ENCODE measurements at regions not wholly inside any gene's neighbourhood (a gene's known extent, or its start where the extent isn't known, plus 50 kb on each side); places are given as distances from the start of the nearest gene placed in this dataset.

DNA sequence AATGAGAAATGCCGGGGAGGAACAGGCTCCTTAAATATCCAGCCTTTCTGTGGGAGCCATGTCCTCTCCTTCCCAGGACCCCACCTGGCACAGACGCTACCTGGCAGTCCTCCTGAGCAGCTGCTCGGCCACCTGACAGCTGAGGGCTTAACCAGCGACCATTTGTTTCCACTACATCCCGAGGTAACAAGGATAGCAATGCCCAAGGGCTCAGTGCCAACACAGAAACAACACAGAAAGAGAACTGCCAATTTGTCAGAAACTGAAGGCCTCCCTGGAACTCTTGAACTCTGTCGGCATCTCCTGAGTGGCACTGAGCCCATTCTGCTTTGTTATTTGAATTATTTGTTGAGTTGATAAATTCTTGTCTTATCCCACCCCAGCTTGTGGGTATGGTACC lies 122.2 kb upstream of the ARHGAP28 start:
- Histone ChIP-seq H3F3A (ENCODE audit: insufficient read depth, low read length) (no peaks in the 10 kb centered on the region), H3K9me3 (ENCODE audit: low read length) (no peaks in the 10 kb centered on the region), H3K4me3 (ENCODE audit: low read depth, low read length, poor library complexity, severe bottlenecking) (no peak overlapping the region), H3K27me3 (ENCODE audit: insufficient read depth, low read length) (no peaks in the 10 kb centered on the region), H3K27ac (ENCODE audit: low read depth, low read length, poor library complexity, severe bottlenecking) (no peak overlapping the region), H4K20me1 (ENCODE audit: insufficient read depth, low read length) (no peaks in the 10 kb centered on the region), H3K4me1 (ENCODE audit: insufficient read depth, low read length, severe bottlenecking) (no peaks in the 10 kb centered on the region), H3K79me2 (ENCODE audit: insufficient read depth, low read length) (no peaks in the 10 kb centered on the region), H3K36me3 (ENCODE audit: insufficient read depth, low read length) (no peaks in the 10 kb centered on the region), H3K4me2 (ENCODE audit: low read length) (no peak overlapping the region), H3K9ac (ENCODE audit: low read length) (no peak overlapping the region), H3K9me2 (ENCODE audit: low read depth, low read length) (no peaks in the 10 kb centered on the region), H2AFZ (ENCODE audit: low read length) (no peak overlapping the region)
- no peak for TF ChIP-seq EZH2 (IDR thresholded peaks at IDR 0.05; ENCODE audit: borderline replicate concordance, low read length)
- TF ChIP-seq, protein P1, sequence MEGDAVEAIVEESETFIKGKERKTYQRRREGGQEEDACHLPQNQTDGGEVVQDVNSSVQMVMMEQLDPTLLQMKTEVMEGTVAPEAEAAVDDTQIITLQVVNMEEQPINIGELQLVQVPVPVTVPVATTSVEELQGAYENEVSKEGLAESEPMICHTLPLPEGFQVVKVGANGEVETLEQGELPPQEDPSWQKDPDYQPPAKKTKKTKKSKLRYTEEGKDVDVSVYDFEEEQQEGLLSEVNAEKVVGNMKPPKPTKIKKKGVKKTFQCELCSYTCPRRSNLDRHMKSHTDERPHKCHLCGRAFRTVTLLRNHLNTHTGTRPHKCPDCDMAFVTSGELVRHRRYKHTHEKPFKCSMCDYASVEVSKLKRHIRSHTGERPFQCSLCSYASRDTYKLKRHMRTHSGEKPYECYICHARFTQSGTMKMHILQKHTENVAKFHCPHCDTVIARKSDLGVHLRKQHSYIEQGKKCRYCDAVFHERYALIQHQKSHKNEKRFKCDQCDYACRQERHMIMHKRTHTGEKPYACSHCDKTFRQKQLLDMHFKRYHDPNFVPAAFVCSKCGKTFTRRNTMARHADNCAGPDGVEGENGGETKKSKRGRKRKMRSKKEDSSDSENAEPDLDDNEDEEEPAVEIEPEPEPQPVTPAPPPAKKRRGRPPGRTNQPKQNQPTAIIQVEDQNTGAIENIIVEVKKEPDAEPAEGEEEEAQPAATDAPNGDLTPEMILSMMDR (IDR thresholded peaks at IDR 0.05; ENCODE audit: low read length): no peak

DNA sequence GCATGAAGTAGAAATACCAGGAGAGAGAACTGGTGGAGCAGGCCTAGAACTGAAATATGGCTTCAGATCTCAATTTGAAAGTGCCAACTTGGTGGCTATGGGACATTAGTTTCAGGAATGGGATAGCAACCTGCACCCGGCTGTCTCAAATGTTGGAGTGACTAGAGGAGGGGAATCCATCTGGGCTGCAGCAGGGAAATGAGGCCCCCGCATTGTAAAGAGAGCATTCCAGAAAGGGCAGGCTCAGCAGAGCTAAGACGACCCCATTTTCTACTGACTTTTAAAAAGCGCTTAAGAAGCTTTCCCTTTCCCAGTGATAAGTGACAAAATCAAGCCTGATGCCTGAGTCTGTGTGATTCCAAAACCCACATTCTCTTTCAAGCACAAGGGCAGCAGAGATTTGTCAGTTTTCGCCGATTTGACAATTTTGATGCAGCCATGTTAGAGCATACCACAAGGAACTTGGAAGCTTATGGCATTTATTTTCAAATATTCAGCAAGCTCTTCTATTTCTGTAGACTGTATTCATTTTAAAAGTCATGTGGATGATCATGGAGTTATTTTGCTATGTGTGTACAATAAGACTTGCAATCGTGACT lies 119.8 kb upstream of the ARHGAP28 start:
- no peaks in the 10 kb centered on the region for H3K9me2 ChIP-seq (ENCODE audit: low read depth, low read length)
- H3K4me3 ChIP-seq (ENCODE audit: low read depth, low read length, poor library complexity, severe bottlenecking): no peak overlapping the region
- no peaks in the 10 kb centered on the region for H4K20me1 ChIP-seq (ENCODE audit: insufficient read depth, low read length)
- no peak overlapping the region for H2AFZ ChIP-seq (ENCODE audit: low read length)
- H3F3A ChIP-seq (ENCODE audit: insufficient read depth, low read length): no peaks in the 10 kb centered on the region
- no peak overlapping the region for H3K9ac ChIP-seq (ENCODE audit: low read length)
- H3K36me3 ChIP-seq (ENCODE audit: insufficient read depth, low read length): no peaks in the 10 kb centered on the region
- H3K27me3 ChIP-seq (ENCODE audit: insufficient read depth, low read length): no peaks in the 10 kb centered on the region
- H3K27ac ChIP-seq (ENCODE audit: low read depth, low read length, poor library complexity, severe bottlenecking): no peak overlapping the region
- no peaks in the 10 kb centered on the region for H3K9me3 ChIP-seq (ENCODE audit: low read length)
- no peaks in the 10 kb centered on the region for H3K79me2 ChIP-seq (ENCODE audit: insufficient read depth, low read length)
- H3K4me1 ChIP-seq (ENCODE audit: insufficient read depth, low read length, severe bottlenecking): no peaks in the 10 kb centered on the region
- TF ChIP-seq, protein P1 (IDR thresholded peaks at IDR 0.05; ENCODE audit: low read length): no peak
- H3K4me2 ChIP-seq (ENCODE audit: low read length): no peak overlapping the region

DNA sequence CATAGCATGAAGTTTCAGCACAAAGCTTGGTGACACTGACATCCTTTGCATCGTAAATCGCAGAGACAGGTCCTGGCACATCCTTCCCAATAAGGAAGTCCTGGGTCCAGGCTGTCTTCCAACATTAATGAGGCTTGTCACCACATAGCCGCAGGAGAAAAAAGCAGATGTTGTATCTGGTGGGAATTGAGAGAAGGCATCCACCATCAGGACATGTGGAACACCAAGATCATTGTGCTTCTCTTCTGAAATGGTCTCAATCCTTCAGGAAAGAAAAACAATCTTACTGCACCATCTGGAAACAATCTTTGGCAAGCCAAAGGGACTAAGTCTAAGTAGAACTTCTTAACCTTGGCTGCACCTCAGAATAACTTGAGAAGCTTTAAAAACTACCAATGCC lies 119.0 kb upstream of the ARHGAP28 start:
- no peaks in the 10 kb centered on the region for H3K9me3 ChIP-seq (ENCODE audit: low read length)
- no peak overlapping the region for H2AFZ ChIP-seq (ENCODE audit: low read length)

More for the DNA sequence above, 119.0 kb upstream of the ARHGAP28 start:
- Histone ChIP-seq H3K4me3 (ENCODE audit: low read depth, low read length, poor library complexity, severe bottlenecking) (no peak overlapping the region), H3K27ac (ENCODE audit: low read depth, low read length, poor library complexity, severe bottlenecking) (no peak overlapping the region), H3K27me3 (ENCODE audit: insufficient read depth, low read length) (no peaks in the 10 kb centered on the region), H3K9ac (ENCODE audit: low read length) (no peak overlapping the region), H3K36me3 (ENCODE audit: insufficient read depth, low read length) (no peaks in the 10 kb centered on the region), H3F3A (ENCODE audit: insufficient read depth, low read length) (no peaks in the 10 kb centered on the region), H3K4me2 (ENCODE audit: low read length) (no peak overlapping the region), H4K20me1 (ENCODE audit: insufficient read depth, low read length) (no peaks in the 10 kb centered on the region), H3K79me2 (ENCODE audit: insufficient read depth, low read length) (no peaks in the 10 kb centered on the region), H3K4me1 (ENCODE audit: insufficient read depth, low read length, severe bottlenecking) (no peaks in the 10 kb centered on the region), H3K9me2 (ENCODE audit: low read depth, low read length) (no peaks in the 10 kb centered on the region)
- TF ChIP-seq, protein P1 (IDR thresholded peaks at IDR 0.05; ENCODE audit: low read length): no peak
- no peak for TF ChIP-seq EZH2 (IDR thresholded peaks at IDR 0.05; ENCODE audit: borderline replicate concordance, low read length)

Measured in OCI-LY1 (cell line).